Astrocyte (in vitro differentiated cells and primary cell): ENCODE measurements at regions not wholly inside any gene's neighbourhood (a gene's known extent, or its start where the extent isn't known, plus 50 kb on each side); places are given as distances from the start of the nearest gene placed in this dataset.

Experiments
- DNase-seq: peaks from one replicate; pipeline ENCODE4 v3.0.0-alpha.2; 2010; ENCODE audit warnings: low read depth
- FAIRE-seq: peaks from 2 replicates; lab custom pipeline; 2011; peaks lifted over from hg19 to GRCh38; lab: Jason Lieb, UNC
- H2AFZ ChIP-seq: 2 replicates; pipeline ENCODE4 v1.6.0; 2012; ENCODE audit warnings: low read depth, low read length, inconsistent platforms
- H3K27ac ChIP-seq: 2 replicates; pipeline ENCODE4 v1.5.1; 2011; ENCODE audit warnings: low read depth, low read length, inconsistent platforms
- H3K27me3 ChIP-seq: 2 replicates; pipeline ENCODE4 v1.6.0; 2011; ENCODE audit warnings: low read length, inconsistent platforms; ENCODE audit not compliant: insufficient read depth
- H3K36me3 ChIP-seq: 2 replicates; pipeline ENCODE4 v1.5.1; 2011; ENCODE audit warnings: low read length, inconsistent platforms; ENCODE audit not compliant: insufficient read depth
- H3K4me1 ChIP-seq: 2 replicates; pipeline ENCODE4 v1.5.1; 2011; ENCODE audit warnings: low read length, inconsistent platforms; ENCODE audit not compliant: insufficient read depth
- H3K4me2 ChIP-seq: 2 replicates; pipeline ENCODE4 v1.6.0; 2012; ENCODE audit warnings: low read length, inconsistent platforms
- H3K4me3 ChIP-seq: 2 replicates; pipeline ENCODE4 v1.5.1; 2011; ENCODE audit warnings: low read depth, mild to moderate bottlenecking, low read length, inconsistent platforms; ENCODE audit not compliant: insufficient read depth
- H3K79me2 ChIP-seq: 2 replicates; pipeline ENCODE4 v1.6.0; 2012; ENCODE audit warnings: mild to moderate bottlenecking, low read length, inconsistent platforms; ENCODE audit not compliant: insufficient read depth
- H3K9ac ChIP-seq: 2 replicates; pipeline ENCODE4 v1.6.0; 2012; ENCODE audit warnings: mild to moderate bottlenecking, low read length, inconsistent platforms
- H3K9me3 ChIP-seq: 2 replicates; pipeline ENCODE4 v1.5.1; 2012; ENCODE audit warnings: low read depth, mild to moderate bottlenecking, low read length, inconsistent platforms; ENCODE audit not compliant: insufficient read depth
- H4K20me1 ChIP-seq: 2 replicates; pipeline ENCODE4 v1.6.0; 2012; ENCODE audit warnings: low read length, inconsistent platforms; ENCODE audit not compliant: insufficient read depth
- H3K27ac Mint-ChIP-seq: one replicate; pipeline ENCODE4 v1.8.0; 2021; ENCODE audit warnings: mild to moderate bottlenecking, mixed read lengths; ENCODE audit not compliant: unreplicated experiment
- H3K27me3 Mint-ChIP-seq: one replicate; pipeline ENCODE4 v1.8.0; 2021; ENCODE audit warnings: low read depth, mixed read lengths; ENCODE audit not compliant: unreplicated experiment
- H3K36me3 Mint-ChIP-seq: one replicate; pipeline ENCODE4 v1.8.0; 2021; ENCODE audit warnings: low read depth, mixed read lengths; ENCODE audit not compliant: unreplicated experiment
- H3K4me1 Mint-ChIP-seq: one replicate; pipeline ENCODE4 v1.8.0; 2021; ENCODE audit warnings: low read depth, mixed read lengths; ENCODE audit not compliant: unreplicated experiment
- H3K4me3 Mint-ChIP-seq: one replicate; pipeline ENCODE4 v1.8.0; 2021; ENCODE audit warnings: mild to moderate bottlenecking, moderate library complexity, mixed read lengths; ENCODE audit not compliant: unreplicated experiment
- H3K9me3 Mint-ChIP-seq: one replicate; pipeline ENCODE4 v1.8.0; 2021; ENCODE audit warnings: mild to moderate bottlenecking, mixed read lengths; ENCODE audit not compliant: unreplicated experiment
- CTCF ChIP-seq: IDR thresholded peaks from 2 replicates; pipeline ENCODE4 v1.5.1; 2011; ENCODE audit warnings: low read depth, mild to moderate bottlenecking, inconsistent platforms, low read length, moderate library complexity; ENCODE audit not compliant: insufficient read depth
- EZH2 ChIP-seq: IDR thresholded peaks from 2 replicates; pipeline ENCODE4 v1.6.1; 2012; ENCODE audit warnings: mild to moderate bottlenecking, low read length, inconsistent platforms; ENCODE audit not compliant: insufficient read depth

GRCh38 chr4:17189401-17189720 is 290.9 kb upstream of the LDB2 start:
- H3K36me3 Mint-ChIP-seq, result no peaks in the 10 kb centered on the region
- no peaks in the 10 kb centered on the region for H3K27me3 Mint-ChIP-seq
- H2AFZ ChIP-seq, result no peak overlapping the region
- H3K9me3 Mint-ChIP-seq, result peaks cover 2% of the 10 kb centered on the region
- H3K27ac ChIP-seq, result no peak overlapping the region
- no peak overlapping the region for H3K4me3 ChIP-seq
- H3K4me3 Mint-ChIP-seq, result no peak overlapping the region
- no peaks in the 10 kb centered on the region for H4K20me1 ChIP-seq
- no peak overlapping the region for H3K9ac ChIP-seq
- H3K79me2 ChIP-seq, result no peaks in the 10 kb centered on the region
- H3K36me3 ChIP-seq, result no peaks in the 10 kb centered on the region
- H3K27ac Mint-ChIP-seq, result no peak overlapping the region
- H3K9me3 ChIP-seq, result no peaks in the 10 kb centered on the region
- peak overlapping the region; percentile 10 for H3K4me2 ChIP-seq
- peaks cover 16% of the 10 kb centered on the region for H3K4me1 ChIP-seq
- no peaks in the 10 kb centered on the region for H3K27me3 ChIP-seq
- FAIRE-seq, result peak; percentile 20
- H3K4me1 Mint-ChIP-seq, result peaks cover 24% of the 10 kb centered on the region
- peak; percentile 83 for DNase-seq
- TF ChIP-seq EZH2, result no peak
- TF ChIP-seq CTCF, result no peak

- Mint-ChIP-seq H3K4me1 (peaks cover 20% of the 10 kb centered on the region), H3K4me3 (no peak overlapping the region), H3K27ac (no peak overlapping the region), H3K9me3 (peaks cover 2% of the 10 kb centered on the region), H3K36me3 (no peaks in the 10 kb centered on the region), H3K27me3 (no peaks in the 10 kb centered on the region)
- H3K9ac ChIP-seq, result no peak overlapping the region
- peaks cover 16% of the 10 kb centered on the region for H3K4me1 ChIP-seq
- no peaks in the 10 kb centered on the region for H3K36me3 ChIP-seq
- H4K20me1 ChIP-seq, result no peaks in the 10 kb centered on the region
- peak overlapping the region; percentile 10 for H3K4me2 ChIP-seq
- H3K27ac ChIP-seq, result no peak overlapping the region
- H2AFZ ChIP-seq, result no peak overlapping the region
- H3K27me3 ChIP-seq, result no peaks in the 10 kb centered on the region
- H3K4me3 ChIP-seq, result no peak overlapping the region
- H3K79me2 ChIP-seq, result no peaks in the 10 kb centered on the region
- no peaks in the 10 kb centered on the region for H3K9me3 ChIP-seq
- DNase-seq, result no peak
- TF ChIP-seq EZH2 (no peak), CTCF (no peak)
- no peak for FAIRE-seq
Measured at GRCh38 chr4:17188547-17189400, 290.3 kb upstream of the LDB2 start.

GRCh38 chr4:17188125-17188524 is 289.7 kb upstream of the LDB2 start:
- no peaks in the 10 kb centered on the region for H3K9me3 ChIP-seq
- no peaks in the 10 kb centered on the region for H3K27me3 Mint-ChIP-seq
- no peak for DNase-seq
- no peak overlapping the region for H3K27ac Mint-ChIP-seq
- H3K4me3 ChIP-seq, result no peak overlapping the region
- H3K4me1 ChIP-seq, result peaks cover 16% of the 10 kb centered on the region
- no peak for TF ChIP-seq EZH2
- no peak for TF ChIP-seq CTCF
- H3K79me2 ChIP-seq, result no peaks in the 10 kb centered on the region
- H3K27me3 ChIP-seq, result no peaks in the 10 kb centered on the region
- peaks cover 18% of the 10 kb centered on the region for H3K4me1 Mint-ChIP-seq
- H4K20me1 ChIP-seq, result no peaks in the 10 kb centered on the region
- FAIRE-seq, result no peak
- no peak overlapping the region for H3K4me2 ChIP-seq
- no peaks in the 10 kb centered on the region for H3K36me3 ChIP-seq
- no peak overlapping the region for H2AFZ ChIP-seq
- peaks cover 2% of the 10 kb centered on the region for H3K9me3 Mint-ChIP-seq
- no peaks in the 10 kb centered on the region for H3K36me3 Mint-ChIP-seq
- H3K4me3 Mint-ChIP-seq, result no peak overlapping the region
- no peak overlapping the region for H3K27ac ChIP-seq
- no peak overlapping the region for H3K9ac ChIP-seq
